Neural crest cell (in vitro differentiated cells): ENCODE measurements at regions not wholly inside any gene's neighbourhood (a gene's known extent, or its start where the extent isn't known, plus 50 kb on each side); places are given as distances from the start of the nearest gene placed in this dataset.
"Not testable (repeated sequence)": the region's sequence is repeated elsewhere in the genome, so short reads cannot be mapped to it uniquely, and the experiment has no call there.

Experiments used
- DNase-seq: peaks from one replicate; pipeline ENCODE4 v3.0.0; 2021; ENCODE audit warnings: low read depth, mixed read lengths, low spot score
- H3K27ac Mint-ChIP-seq: one replicate; pipeline ENCODE4 v1.8.0; 2021; ENCODE audit warnings: mild to moderate bottlenecking, mixed read lengths; ENCODE audit not compliant: unreplicated experiment
- H3K27me3 Mint-ChIP-seq: 2 replicates; pipeline ENCODE4 v1.8.0; 2021; ENCODE audit warnings: low read depth, mild to moderate bottlenecking, mixed read lengths
- H3K36me3 Mint-ChIP-seq: 2 replicates; pipeline ENCODE4 v1.8.0; 2021; ENCODE audit warnings: low read depth, mild to moderate bottlenecking, mixed read lengths
- H3K4me1 Mint-ChIP-seq: 2 replicates; pipeline ENCODE4 v1.8.0; 2021; ENCODE audit warnings: mixed read lengths
- H3K4me3 Mint-ChIP-seq: one replicate; pipeline ENCODE4 v1.8.0; 2021; ENCODE audit warnings: mild to moderate bottlenecking, mixed read lengths
- H3K9me3 Mint-ChIP-seq: 2 replicates; pipeline ENCODE4 v1.8.0; 2021; ENCODE audit warnings: mixed read lengths
- TF ChIP-seq, protein P1 (sequence below): fragments of 200-600 bp; sonication (generic); conservative IDR thresholded peaks from 2 replicates; pipeline ENCODE4 v1.5.0; 2021; ENCODE audit warnings: antibody characterized with exemption, mild to moderate bottlenecking

DNA sequence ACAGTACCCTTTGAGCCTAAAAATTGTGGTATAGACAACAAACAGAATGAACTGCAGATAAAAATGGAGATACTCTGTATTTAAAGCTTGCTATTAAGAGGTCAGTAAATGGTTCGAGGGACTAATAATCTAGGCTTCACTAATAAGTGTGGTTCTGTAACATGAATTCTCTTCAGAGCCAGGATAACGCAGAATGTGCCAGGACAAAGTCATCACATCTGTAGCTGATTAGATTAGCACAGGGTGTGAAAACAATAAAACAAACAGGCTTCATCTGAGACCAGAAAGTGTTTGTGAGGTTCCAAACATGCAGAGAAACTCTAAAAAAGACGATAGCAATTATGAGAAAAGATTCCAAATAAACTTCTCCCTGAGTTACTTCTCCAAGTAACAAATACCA, 89.1 kb upstream of the LUZP2 start:
- H3K27me3 Mint-ChIP-seq, result no peaks in the 10 kb centered on the region
- DNase-seq, result no peak
- H3K4me3 Mint-ChIP-seq, result no peak overlapping the region
- TF ChIP-seq, protein P1, sequence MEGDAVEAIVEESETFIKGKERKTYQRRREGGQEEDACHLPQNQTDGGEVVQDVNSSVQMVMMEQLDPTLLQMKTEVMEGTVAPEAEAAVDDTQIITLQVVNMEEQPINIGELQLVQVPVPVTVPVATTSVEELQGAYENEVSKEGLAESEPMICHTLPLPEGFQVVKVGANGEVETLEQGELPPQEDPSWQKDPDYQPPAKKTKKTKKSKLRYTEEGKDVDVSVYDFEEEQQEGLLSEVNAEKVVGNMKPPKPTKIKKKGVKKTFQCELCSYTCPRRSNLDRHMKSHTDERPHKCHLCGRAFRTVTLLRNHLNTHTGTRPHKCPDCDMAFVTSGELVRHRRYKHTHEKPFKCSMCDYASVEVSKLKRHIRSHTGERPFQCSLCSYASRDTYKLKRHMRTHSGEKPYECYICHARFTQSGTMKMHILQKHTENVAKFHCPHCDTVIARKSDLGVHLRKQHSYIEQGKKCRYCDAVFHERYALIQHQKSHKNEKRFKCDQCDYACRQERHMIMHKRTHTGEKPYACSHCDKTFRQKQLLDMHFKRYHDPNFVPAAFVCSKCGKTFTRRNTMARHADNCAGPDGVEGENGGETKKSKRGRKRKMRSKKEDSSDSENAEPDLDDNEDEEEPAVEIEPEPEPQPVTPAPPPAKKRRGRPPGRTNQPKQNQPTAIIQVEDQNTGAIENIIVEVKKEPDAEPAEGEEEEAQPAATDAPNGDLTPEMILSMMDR, result no peak
- no peaks in the 10 kb centered on the region for H3K36me3 Mint-ChIP-seq
- H3K27ac Mint-ChIP-seq, result no peak overlapping the region
- H3K4me1 Mint-ChIP-seq, result peaks cover 12% of the 10 kb centered on the region
- no peaks in the 10 kb centered on the region for H3K9me3 Mint-ChIP-seq

DNA sequence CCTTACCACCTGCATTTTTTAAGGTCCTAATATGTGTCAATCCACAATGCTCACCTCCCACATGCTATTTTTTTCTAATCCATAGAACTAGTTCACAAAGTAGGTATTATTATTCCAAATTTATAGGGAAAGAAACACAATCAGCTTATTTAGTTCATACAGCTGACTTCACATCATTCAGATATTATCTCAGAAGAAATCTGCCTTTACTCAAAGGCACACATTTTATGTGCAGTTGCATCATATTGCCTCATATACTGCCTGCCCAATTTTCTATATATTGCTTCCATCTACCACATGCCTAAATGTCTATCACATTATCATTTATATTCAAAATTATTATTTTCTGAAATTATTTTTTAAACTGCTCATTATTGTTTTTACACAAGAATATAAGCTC, 88.7 kb upstream of the LUZP2 start:
- H3K27me3 Mint-ChIP-seq, result no peaks in the 10 kb centered on the region
- H3K9me3 Mint-ChIP-seq, result no peaks in the 10 kb centered on the region

DNA sequence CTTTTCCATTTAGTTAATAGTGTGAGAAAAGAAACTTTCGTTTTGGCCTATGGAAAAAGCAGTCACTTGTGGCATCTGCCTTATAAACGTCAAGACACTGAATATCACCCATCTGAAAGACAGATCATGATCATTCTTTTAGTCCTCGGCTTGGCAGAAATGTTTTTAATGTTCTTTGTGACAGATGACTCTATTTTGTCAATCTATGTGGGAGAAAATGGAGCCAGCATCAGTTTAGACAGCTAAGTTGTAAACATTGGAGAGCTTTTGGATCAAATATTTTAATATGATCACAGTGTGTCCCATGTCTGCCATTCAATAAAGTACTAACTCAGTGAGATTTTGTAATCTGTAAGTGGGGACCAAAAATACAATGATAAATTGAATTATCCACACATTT, 85.1 kb upstream of the LUZP2 start:
- no peak for DNase-seq
- Mint-ChIP-seq H3K9me3 (peaks cover 8% of the 10 kb centered on the region), H3K36me3 (peaks cover 5% of the 10 kb centered on the region)

More for the DNA sequence above, 88.7 kb upstream of the LUZP2 start:
- Mint-ChIP-seq H3K4me1 (peaks cover 12% of the 10 kb centered on the region), H3K4me3 (no peak overlapping the region), H3K27ac (no peak overlapping the region), H3K36me3 (no peaks in the 10 kb centered on the region)
- no peak for DNase-seq
- TF ChIP-seq, protein P1, result no peak

DNA sequence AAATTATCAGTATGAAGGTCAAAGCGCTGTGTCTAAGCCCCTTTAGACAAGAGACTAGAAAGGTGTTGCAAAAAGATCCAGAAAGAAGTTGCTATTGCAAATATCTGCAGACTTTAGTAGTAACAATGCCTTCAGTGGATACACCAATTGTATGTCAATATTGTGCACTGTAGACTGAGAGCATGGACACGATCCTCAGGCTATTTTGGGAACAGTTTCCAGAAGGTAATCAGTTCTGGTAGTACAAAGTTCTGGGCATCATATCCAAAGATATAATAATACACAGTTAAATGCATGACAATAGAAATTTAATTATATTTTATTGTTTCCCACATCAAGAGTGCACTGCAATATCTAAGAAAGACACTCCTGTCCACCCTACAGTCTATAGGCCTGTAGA, 84.1 kb upstream of the LUZP2 start:
- TF ChIP-seq, protein P1, result no peak
- DNase-seq, result no peak
- no peak overlapping the region for H3K4me3 Mint-ChIP-seq
- H3K27ac Mint-ChIP-seq, result no peak overlapping the region
- no peaks in the 10 kb centered on the region for H3K27me3 Mint-ChIP-seq
- peaks cover 8% of the 10 kb centered on the region for H3K9me3 Mint-ChIP-seq
- peaks cover 5% of the 10 kb centered on the region for H3K36me3 Mint-ChIP-seq
- no peaks in the 10 kb centered on the region for H3K4me1 Mint-ChIP-seq

More for the DNA sequence above, 85.1 kb upstream of the LUZP2 start:
- Mint-ChIP-seq H3K27ac (no peak overlapping the region), H3K4me3 (no peak overlapping the region), H3K4me1 (no peaks in the 10 kb centered on the region), H3K27me3 (no peaks in the 10 kb centered on the region)
- TF ChIP-seq, protein P1, result no peak

DNA sequence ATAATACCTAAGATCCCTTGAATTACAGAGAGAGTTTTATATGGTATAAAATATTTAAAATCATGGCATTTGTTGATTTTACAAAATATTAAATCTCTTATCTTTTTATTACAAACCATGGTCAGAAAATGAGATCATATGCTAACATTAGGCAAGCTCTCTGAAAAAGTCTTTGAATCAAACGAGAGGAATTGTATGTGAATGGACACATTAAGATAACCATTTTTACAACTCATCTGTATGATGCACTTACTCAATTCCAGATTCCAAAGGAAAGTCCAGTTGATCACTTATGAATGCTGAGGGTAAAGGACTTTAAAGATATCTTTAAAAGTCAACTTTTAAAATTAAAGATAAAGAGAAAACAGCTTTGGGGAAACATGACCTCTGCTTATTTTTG, 83.5 kb upstream of the LUZP2 start:
- Mint-ChIP-seq H3K27me3 (no peaks in the 10 kb centered on the region), H3K36me3 (peaks cover 5% of the 10 kb centered on the region), H3K4me3 (no peak overlapping the region), H3K27ac (no peak overlapping the region), H3K4me1 (no peaks in the 10 kb centered on the region), H3K9me3 (peaks cover 8% of the 10 kb centered on the region)
- no peak for DNase-seq
- TF ChIP-seq, protein P1, result no peak

DNA sequence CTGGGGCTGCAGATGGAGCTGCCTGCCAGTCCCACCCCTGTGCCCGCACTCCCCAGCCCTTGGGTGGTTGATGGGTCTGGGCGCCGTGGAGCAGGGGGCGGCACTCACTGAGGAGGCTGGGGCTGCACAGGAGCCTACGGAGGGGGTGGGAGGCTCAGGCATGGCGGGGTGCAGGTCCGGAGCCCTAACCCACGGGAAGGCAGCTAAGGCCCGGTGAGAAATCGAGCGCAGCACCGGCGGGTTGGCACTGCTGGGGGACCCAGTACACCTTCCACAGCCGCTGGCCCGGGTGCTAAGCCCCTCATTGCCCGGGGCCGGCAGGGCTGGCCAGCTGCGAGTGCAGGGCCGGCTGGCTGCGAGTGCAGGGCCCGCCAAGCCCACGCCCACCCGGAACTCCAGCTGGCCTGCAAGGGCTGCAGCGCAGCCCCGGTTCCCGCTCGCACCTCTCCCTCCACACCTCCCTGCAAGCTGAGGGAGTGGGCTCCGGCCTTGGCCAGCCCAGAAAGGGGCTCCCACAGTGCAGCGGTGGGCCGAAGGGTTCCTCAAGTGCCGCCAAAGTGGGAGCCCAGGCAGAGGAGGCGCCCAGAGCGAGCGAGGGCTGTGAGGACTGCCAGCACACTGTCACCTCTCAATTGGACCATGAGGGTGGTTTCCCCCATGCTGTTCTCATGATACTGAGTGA, 80.8 kb upstream of the LUZP2 start:
- not testable (repeated sequence) for H3K9me3 Mint-ChIP-seq, H3K4me3 Mint-ChIP-seq, H3K36me3 Mint-ChIP-seq, H3K27me3 Mint-ChIP-seq, H3K4me1 Mint-ChIP-seq, DNase-seq, H3K27ac Mint-ChIP-seq
